ENCODE measurements at regions not wholly inside any gene's neighbourhood (a gene's known extent, or its start where the extent isn't known, plus 50 kb on each side); places are given as distances from the start of the nearest gene placed in this dataset.

DNA sequence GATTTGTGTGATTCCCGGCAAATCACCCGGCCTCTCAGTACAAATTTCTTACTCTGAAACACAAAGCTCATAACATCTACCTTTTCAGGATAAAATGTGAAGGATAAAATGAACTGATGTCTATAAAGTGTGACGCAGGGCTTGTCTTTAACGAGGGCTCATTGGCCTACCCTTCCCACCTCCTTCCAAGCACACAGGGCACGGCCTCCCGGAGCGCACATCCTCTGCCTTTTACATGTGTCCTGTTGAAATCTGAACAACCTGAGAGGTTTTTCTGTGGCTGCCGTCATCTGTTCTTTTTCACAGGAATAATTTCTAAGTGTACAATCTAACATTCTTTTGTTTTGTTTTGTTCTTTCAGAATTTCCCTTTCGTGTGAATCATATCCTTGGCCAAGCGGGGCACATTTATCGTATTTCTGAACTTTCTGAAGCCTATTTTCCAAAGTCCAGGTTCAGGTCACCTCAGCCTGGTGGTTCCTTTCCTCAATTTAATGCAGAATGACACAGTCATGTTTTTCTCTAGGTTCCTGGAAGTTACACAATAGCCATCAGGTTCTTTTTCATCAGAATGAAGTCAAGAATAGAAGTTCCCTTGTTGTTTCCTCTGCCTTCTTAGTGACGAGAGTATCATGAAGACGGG is 53.1 kb upstream of the SPRY1 start (continued):
- no peak for TF ChIP-seq SIN3A (IDR thresholded peaks at IDR 0.05; ENCODE audit: low read depth, low read length)

DNA sequence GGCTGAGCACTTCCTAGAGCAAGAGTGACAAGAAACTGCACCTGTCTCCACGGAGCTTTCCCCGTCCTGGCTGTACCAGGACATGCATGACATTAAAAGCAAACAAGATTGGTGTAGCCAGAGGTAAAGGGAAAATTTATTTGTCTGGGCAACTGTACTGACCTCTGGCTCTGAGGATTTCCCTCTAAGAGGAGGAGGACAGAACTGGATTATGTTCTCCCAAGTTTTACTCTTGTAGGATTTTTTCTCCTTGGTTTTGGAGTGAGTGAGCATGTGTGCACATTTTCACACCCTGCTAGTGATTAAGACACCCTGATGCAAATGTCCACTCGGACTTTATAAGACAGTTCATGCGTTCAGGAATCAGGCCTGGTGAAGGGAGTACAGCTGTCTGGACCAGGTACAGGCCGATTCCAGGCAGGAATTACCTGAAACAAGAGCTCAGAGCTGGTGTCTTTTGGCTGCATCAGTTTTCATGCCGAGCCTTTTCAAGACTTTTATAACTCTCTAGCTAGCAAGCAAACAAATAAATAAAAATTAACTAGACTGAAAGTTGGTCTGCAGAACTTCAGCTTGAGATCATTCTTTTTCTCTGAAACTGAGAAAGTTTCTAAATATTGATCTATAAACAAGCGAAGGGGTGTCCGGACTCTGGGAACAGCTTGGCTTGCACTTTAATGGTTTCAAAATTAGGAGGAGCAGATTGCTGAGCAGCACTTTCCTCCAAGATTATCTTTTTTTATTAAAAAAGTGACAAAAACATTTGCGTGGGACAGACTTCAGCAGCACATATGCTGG is 51.3 kb upstream of the SPRY1 start:
- Histone ChIP-seq H3K4me1 (ENCODE audit: control insufficient read depth, insufficient read depth, low read length) (no peaks in the 10 kb centered on the region), H3K27ac (ENCODE audit: control insufficient read depth, insufficient read depth) (no peak overlapping the region), H3K9ac (ENCODE audit: control insufficient read depth, insufficient read depth, low read length) (no peak overlapping the region), H3K27me3 (replicated peaks in 1 of 2; ENCODE audit: control insufficient read depth in 2 of 2, insufficient read depth in 2 of 2, low read length in 1 of 2) (no peaks in the 10 kb centered on the region; a peak in 2 of 4 replicates), H3K79me2 (ENCODE audit: control insufficient read depth, insufficient read depth, low read length) (no peaks in the 10 kb centered on the region), H2AFZ (ENCODE audit: control insufficient read depth, low read depth, low read length) (no peak overlapping the region), H3K36me3 (ENCODE audit: control insufficient read depth in 2 of 2, insufficient read depth in 2 of 2, low read length in 1 of 2) (no peaks in the 10 kb centered on the region), H3K9me3 (replicated peaks; ENCODE audit: control insufficient read depth, insufficient read depth, low read length) (no peaks in the 10 kb centered on the region), H4K20me1 (ENCODE audit: control insufficient read depth, insufficient read depth) (no peaks in the 10 kb centered on the region), H3K4me3 (no peak overlapping the region), H3K4me2 (ENCODE audit: control insufficient read depth, insufficient read depth) (no peak overlapping the region)
- CTCF ChIA-PET: interaction anchor here (1.7 kb wide), 1 partner anchor 219 kb away, joined by 3 read pairs; no protein-coding TSS in a partner anchor
- 49% methylated on average over 9 of the region's 9 CpGs for WGBS (ENCODE audit: insufficient coverage, insufficient replicate concordance, low lambda C conversion rate, missing lambda C conversion rate)
- no peak for FAIRE-seq
- no TSS peak for BruUV-seq (replicated peaks)
- RAD21 ChIA-PET (ENCODE audit: unreplicated experiment): interaction anchor here (0.6 kb wide), 1 partner anchor 81 kb away, joined by 4 read pairs; no protein-coding TSS in a partner anchor
- ATAC-seq: no peak
- POLR2A ChIA-PET: no interaction called here
- in situ Hi-C loops (cut with MboI) (no loop called here), intact Hi-C loops (cut with micrococcal nuclease; ENCODE audit: unreplicated experiment) (no loop called here)
- SMC1A ChIA-PET (ENCODE audit: uncharacterized antibody, unreplicated experiment): interaction anchor here (0.9 to 1.9 kb wide), 3 partner anchors 17 to 246 kb away, joined by 3 to 6 read pairs (median 3); no protein-coding TSS in a partner anchor
- DNase-seq (ENCODE audit: low read depth, low spot score): no peak
- TF ChIP-seq, protein P1, sequence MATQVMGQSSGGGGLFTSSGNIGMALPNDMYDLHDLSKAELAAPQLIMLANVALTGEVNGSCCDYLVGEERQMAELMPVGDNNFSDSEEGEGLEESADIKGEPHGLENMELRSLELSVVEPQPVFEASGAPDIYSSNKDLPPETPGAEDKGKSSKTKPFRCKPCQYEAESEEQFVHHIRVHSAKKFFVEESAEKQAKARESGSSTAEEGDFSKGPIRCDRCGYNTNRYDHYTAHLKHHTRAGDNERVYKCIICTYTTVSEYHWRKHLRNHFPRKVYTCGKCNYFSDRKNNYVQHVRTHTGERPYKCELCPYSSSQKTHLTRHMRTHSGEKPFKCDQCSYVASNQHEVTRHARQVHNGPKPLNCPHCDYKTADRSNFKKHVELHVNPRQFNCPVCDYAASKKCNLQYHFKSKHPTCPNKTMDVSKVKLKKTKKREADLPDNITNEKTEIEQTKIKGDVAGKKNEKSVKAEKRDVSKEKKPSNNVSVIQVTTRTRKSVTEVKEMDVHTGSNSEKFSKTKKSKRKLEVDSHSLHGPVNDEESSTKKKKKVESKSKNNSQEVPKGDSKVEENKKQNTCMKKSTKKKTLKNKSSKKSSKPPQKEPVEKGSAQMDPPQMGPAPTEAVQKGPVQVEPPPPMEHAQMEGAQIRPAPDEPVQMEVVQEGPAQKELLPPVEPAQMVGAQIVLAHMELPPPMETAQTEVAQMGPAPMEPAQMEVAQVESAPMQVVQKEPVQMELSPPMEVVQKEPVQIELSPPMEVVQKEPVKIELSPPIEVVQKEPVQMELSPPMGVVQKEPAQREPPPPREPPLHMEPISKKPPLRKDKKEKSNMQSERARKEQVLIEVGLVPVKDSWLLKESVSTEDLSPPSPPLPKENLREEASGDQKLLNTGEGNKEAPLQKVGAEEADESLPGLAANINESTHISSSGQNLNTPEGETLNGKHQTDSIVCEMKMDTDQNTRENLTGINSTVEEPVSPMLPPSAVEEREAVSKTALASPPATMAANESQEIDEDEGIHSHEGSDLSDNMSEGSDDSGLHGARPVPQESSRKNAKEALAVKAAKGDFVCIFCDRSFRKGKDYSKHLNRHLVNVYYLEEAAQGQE (IDR thresholded peaks at IDR 0.05; ENCODE audit: low read depth, low read length): no peak
- TF ChIP-seq KAT2A (conservative IDR thresholded peaks at IDR 0.05; ENCODE audit: control insufficient read depth, low read depth, low read length) (no peak), MLLT1 (IDR thresholded peaks at IDR 0.05) (no peak), GATAD2B (conservative IDR thresholded peaks at IDR 0.05; ENCODE audit: low read depth) (no peak), PML (IDR thresholded peaks at IDR 0.05; ENCODE audit: low read length) (no peak), IRF5 (IDR thresholded peaks at IDR 0.05; ENCODE audit: borderline replicate concordance) (no peak), EED (IDR thresholded peaks at IDR 0.05; ENCODE audit: low read depth) (no peak), NR2C2 (IDR thresholded peaks at IDR 0.05; ENCODE audit: borderline replicate concordance, control insufficient read depth, insufficient read length, low read depth) (no peak), ATF3 (IDR thresholded peaks at IDR 0.05; ENCODE audit: borderline replicate concordance, extremely low read depth, low read depth, low read length) (no peak)
- TF ChIP-seq, protein P2, sequence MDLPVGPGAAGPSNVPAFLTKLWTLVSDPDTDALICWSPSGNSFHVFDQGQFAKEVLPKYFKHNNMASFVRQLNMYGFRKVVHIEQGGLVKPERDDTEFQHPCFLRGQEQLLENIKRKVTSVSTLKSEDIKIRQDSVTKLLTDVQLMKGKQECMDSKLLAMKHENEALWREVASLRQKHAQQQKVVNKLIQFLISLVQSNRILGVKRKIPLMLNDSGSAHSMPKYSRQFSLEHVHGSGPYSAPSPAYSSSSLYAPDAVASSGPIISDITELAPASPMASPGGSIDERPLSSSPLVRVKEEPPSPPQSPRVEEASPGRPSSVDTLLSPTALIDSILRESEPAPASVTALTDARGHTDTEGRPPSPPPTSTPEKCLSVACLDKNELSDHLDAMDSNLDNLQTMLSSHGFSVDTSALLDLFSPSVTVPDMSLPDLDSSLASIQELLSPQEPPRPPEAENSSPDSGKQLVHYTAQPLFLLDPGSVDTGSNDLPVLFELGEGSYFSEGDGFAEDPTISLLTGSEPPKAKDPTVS (IDR thresholded peaks at IDR 0.05; ENCODE audit: low read depth, low read length): no peak
